HG03378 (cell line): ENCODE measurements at regions not wholly inside any gene's neighbourhood (a gene's known extent, or its start where the extent isn't known, plus 50 kb on each side); places are given as distances from the start of the nearest gene placed in this dataset.
A peak's percentile ranks its signal among the peaks of the same experiment; 100 is the strongest.
"Not testable (repeated sequence)": the region's sequence is repeated elsewhere in the genome, so short reads cannot be mapped to it uniquely, and the experiment has no call there.

Source experiments
- ATAC-seq: cut with Tn5 transposase; IDR thresholded peaks from one replicate; pipeline ENCODE4 v1.9.1; 2021; ENCODE audit warnings: mild to moderate bottlenecking, moderate library complexity; ENCODE audit not compliant: unreplicated experiment

DNA sequence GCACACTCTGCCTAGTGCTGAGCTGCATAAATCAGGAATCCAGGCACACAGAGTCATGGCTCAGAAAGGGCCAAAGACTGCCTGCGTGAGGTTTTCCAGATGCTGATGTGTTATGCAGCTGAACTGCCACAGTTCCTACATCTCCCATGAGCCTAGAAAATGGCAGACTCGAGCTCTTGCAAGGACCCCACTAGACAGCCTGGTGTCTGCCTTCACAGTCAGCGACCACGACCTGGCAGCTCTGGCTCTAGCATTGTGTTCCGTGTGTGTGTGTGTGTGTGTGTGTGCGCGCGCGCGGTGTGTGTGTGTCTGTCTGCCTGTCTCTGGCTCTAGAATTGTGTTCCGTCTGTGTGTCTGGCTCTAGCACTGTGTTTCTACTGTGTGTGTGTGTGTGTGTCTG lies 203.6 kb upstream of the AGTR2 start:
- no peak for ATAC-seq

DNA sequence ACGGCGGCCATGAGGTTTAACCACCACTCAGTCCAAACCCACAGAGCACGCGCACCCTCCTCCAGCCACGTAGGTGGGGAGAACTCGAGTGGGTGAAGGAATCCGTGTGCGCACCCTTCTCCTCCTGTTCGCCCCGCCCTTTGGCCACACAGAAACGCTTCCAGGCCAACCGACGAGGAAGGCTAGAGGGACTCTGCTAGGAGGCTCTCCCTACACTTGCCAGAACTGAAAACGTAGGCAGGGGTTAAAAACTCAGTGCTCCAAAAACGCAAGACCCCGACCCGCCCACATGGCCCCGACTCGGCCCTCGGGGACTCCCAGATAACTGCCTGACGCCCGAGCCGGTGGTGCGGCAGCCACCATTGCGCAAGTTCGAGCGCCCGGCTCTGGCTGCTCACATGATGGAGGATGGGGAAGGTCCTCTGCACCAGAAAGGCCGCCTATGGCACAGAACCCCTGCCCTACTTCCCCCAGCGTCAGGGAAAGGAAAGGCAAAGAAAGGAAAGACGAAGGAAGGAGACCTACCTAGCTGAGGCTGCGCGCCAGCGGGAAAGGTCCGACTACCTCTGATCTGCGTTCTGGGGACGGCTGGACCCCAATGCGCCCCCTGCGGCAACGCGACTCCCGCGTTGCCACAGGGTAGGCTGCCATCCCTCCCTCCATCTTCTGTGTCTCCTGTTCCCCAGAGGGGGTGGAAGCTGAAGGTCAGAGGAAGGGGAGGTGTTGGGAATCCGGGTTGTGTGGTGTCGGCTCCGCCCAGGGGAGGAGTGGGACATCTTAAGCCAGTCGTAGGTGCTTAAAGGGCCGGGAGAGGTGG lies 201.9 kb upstream of the AGTR2 start:
- ATAC-seq = peak; percentile 51

DNA sequence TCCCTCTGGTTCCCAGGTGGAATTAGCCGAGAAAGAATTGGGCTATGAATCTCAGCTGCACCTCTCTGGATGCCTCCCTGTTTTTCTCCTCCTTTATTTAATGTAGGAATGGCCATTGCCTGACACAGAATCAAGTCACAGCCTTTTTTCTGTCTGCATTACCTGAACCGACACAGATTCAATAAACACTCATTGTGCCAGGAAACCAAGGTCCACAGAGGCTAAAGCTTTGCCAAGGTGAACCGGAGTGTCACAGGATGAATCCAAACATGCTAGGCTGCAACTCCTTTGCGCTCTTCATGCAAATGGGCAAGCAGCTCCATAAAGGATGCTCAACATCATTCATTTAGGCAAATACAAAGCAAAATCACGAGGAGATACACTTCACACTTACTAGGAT lies 199.8 kb upstream of the AGTR2 start:
- no peak for ATAC-seq

DNA sequence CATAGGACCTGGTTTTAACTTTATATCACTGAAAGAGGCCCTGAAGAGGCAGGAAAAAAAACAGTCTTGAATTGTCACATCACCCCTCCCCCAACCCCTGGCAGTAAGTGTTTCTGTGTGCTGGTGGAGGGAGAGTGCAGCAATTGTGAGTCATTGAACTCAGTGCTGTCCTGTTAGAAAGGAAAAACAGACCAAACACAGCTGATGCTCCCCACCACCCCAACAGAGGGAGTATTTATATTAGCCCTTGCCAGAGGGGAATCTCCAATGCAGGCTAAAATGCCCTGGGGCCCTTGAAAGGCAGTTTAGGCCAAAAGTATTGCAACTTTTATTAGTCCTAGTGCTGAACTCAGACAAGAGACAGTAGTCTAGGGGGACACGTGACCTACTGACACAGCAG lies 197.8 kb upstream of the AGTR2 start:
- no peak for ATAC-seq

DNA sequence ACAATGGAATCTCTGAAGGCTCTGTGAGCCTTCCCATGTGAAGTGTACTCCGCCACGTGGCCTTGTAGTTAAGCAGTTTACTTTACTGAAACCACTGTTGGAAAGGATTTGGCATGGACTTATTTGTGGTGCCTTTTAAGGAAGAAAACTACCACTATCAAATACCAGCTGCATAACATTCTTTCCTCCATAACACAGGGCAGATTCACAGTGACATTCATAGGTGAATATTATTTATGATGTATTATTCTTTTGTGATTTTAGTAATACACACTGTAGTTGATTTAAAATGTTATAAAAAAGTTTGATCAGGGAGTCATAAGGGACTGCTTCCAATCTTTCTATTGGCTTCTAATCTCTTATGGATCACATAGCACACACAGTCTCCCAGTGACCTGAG lies 192.5 kb upstream of the AGTR2 start:
- ATAC-seq = no peak

DNA sequence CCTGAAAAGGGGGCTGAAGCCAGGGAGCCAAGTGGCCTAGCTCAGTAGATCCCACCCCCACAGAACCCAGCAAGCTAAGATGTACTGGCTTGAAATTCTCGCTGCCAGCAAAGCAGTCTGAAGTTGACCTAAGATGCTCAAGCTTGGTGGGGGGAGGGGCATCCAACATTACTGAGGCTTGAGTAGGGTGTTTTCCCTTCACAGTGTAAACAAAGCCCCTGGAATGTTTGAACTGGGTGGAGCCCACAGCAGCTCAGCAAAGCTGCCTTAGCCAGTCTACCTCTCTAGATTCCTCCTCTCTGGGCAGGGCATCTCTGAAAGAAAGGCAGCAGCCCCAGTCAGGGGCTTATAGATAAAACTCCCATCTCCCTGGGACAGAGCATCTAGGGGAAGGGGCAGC lies 187.4 kb upstream of the AGTR2 start:
- ATAC-seq = not testable (repeated sequence)

DNA sequence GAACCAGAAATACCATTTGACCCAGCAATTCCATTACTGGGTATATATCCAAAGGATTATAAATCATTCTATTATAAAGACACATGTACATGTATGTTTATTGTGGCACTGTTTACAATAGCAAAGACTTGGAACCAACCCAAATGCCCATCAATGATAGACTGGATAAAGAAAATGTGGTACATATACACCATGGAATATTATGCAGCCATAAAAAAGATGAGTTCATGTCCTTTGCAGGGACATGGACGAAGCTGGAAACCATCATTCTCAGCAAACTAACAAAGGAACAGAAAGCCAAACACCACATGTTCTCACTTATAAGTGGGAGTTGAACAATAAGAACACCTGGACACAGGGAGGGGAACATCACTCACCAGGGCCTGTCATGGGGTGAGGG lies 183.1 kb upstream of the AGTR2 start:
- ATAC-seq = not testable (repeated sequence)

DNA sequence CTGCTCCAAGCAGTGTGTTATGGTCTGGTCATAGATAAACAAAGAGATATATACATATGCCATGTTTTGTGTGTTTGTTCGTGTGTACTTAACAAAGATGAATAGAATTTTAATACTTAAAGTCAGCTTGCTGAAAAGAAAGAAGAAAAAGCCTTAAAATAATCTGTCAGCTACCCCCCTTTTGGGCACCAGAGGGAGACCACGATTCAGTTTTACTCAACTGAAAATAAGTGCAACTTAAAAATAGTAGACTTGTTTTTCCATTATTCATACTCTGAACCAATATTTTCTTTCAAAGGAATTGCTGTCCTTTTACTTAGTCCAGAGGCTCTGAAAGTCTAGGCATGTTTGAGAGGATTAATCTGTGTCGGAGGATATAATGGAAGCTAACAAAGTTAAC lies 181.7 kb upstream of the AGTR2 start:
- ATAC-seq = no peak

DNA sequence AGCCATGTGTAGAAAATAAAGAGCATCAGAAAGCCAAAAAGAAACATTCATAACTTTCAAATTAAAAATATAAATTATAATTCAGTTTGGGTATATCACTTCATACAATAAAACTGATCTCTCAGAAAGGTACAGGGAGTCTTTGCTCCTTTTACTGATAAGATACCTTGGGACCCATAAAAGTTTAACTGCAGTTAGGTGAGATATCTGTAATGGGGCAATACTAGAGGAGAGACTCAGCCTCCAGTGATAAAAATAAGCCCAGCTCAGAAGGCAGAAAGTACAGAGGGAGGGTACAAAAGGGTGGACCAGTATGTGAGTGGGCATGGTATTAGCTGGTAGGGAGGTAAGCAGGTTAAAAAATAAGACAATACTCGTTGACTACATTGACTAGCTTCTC lies 180.9 kb upstream of the AGTR2 start:
- ATAC-seq = no peak

DNA sequence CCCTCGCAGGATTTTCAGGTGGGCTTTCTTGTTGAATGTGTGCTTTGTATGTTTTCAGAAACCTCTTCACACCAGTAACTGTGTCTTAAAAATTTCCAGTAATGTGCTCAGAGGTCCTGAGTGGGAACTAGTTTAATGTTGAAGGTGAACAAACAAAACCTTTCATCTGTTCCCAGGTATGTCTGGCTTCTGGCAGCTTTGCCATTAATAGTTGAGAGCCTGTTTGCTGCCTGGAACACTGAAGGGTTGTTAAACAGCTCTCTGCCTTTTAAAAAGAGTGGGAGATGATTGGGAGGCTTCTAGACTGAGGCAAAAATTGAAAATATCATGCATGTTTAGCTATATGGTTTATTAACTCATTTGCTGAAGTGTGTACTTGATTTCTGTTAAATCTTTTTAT lies 161.2 kb upstream of the AGTR2 start:
- no peak for ATAC-seq

DNA sequence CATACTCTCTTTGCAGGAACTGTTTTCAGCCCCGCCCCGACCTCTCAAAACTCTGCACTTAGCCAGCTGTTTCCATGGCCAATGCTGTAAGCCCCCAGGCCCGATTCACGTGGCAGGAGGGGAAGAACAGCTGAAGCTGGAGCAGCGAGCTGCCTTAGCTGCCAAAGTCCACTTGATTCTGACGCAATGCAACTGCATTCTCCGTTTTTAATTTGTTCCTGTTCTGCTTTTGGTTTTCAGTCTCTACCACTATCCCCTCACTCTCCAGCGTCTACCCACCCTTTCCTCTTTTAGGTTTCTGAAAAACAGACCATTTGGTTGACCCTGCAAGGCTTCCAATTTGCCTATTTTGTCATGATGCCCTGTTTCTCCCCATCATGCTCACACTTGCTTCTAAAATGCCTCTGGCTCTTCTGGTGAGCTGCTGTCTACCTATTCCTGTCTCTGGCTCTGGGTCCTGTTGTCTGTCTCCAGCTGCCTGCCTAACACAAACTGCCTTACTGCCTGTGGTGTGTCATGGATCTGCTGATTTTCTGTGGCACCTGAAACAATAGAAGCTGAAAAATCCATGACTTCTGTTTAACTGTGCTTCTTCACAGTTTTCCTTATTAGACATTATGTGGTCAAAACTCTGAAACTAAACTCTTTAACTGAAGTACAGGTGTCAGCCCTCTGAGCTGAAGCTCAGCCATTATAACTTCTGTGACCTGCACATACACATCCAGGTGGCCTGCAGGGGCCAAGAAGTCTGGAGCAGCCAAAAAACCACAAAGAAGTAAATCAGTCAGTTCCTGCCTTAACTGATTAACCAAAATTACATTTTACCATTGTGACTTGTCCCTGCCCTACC lies 160.5 kb upstream of the AGTR2 start:
- ATAC-seq = peak; percentile 81

DNA sequence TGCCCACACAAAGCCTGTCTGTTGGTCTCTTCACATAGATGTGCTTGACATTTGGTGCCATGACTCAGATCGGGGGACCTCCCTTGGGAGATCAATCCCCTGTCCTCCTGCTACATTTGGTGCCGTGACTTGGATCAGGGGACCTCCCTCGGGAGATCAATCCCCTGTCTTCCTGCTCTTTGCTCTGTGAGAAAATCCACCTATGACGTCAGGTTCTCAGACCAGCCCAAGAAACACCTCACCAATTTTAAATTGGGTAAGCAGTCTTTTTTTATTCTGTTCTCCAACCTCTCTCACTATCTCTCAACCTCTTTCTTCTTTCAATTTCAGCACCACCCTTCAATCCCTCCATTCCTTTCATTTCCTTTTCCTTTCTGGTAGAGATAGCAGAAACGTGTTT lies 159.6 kb upstream of the AGTR2 start:
- ATAC-seq = no peak

DNA sequence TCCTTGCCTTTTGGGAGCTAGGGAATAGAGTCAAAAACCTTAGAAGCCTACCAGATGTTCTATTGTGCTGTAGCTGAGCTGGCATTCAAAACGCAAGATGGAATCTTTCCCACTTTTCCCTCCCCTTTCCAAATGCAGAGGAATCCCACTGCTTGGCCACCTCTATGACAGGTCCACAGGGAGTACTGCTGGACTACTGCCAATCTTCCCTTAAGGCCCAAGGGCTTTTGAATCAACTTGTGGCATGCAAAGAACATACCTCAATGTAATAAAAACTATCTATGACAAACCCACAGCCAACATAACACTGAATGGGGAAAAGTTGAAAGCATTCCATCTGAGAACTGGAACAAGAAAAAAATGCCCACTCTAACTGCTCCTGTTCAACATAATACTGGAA lies 139.2 kb upstream of the AGTR2 start:
- no peak for ATAC-seq
